SK-N-SH (cell line): ENCODE measurements at regions not wholly inside any gene's neighbourhood (a gene's known extent, or its start where the extent isn't known, plus 50 kb on each side); places are given as distances from the start of the nearest gene placed in this dataset.

Source experiments
- CTCF ChIP-seq: fragments of 200-600 bp; sonication (generic); IDR thresholded peaks from 2 replicates; pipeline ENCODE4 v1.6.1; 2017; ENCODE audit warnings: antibody characterized with exemption, mild to moderate bottlenecking, moderate library complexity
- RAD21 ChIP-seq: IDR thresholded peaks from 2 replicates; pipeline ENCODE4 v1.6.1; 2012; ENCODE audit warnings: mild to moderate bottlenecking, low read length
- USF1 ChIP-seq: IDR thresholded peaks from 2 replicates; pipeline ENCODE4 v1.4.0; 2012; ENCODE audit warnings: low read depth, borderline replicate concordance

GRCh38 chr5:154627698-154628678 is 127.2 kb upstream of the LARP1 start:
- no peak for TF ChIP-seq RAD21
- no peak for TF ChIP-seq CTCF
- TF ChIP-seq USF1, result no peak
